ENCODE measurements at regions not wholly inside any gene's neighbourhood (a gene's known extent, or its start where the extent isn't known, plus 50 kb on each side); places are given as distances from the start of the nearest gene placed in this dataset.

DNA sequence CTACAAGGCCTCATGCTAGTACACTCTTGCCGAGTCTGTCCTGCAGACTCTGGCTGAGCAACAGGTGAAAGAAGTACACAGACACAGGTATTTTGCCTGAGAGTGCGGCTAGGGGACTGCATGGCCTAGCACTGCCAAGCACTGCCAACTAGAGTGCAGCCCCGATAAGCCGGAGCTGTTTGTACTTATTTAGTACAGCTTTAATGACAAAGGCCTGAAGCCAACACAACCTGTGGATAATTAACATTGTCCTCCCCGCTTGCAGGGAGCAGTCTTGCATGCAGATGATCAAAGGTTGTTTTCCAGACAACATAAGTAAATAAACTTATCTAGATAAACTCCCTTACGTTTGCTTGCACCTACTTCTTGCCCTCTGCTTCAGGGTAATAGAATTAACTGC lies 63.7 kb upstream of the MMADHC start:
- Histone ChIP-seq H3K14ac (ENCODE audit: insufficient read depth, low read length) (no peak overlapping the region), H3K9ac (ENCODE audit: extremely low read depth, insufficient read length, low read length) (no peak overlapping the region), H4K91ac (ENCODE audit: insufficient read length, low read depth, low read length) (no peak overlapping the region), H3K4me1 (ENCODE audit: insufficient read depth, low read length) (no peaks in the 10 kb centered on the region; the same call in 1 of the 2 replicates), H2AFZ (ENCODE audit: low read length) (no peak overlapping the region), H3K79me1 (ENCODE audit: insufficient read depth, low read depth, low read length, poor library complexity, severe bottlenecking) (no peaks in the 10 kb centered on the region), H4K5ac (ENCODE audit: insufficient read length, low read depth, low read length) (no peak overlapping the region), H3K4ac (ENCODE audit: low read depth, low read length) (no peak overlapping the region), H4K20me1 (ENCODE audit: control insufficient read depth, insufficient read depth, insufficient read length) (peaks cover 3% of the 10 kb centered on the region), H2BK120ac (ENCODE audit: low read depth, low read length, poor library complexity, severe bottlenecking) (no peak overlapping the region), H3K9me3 (ENCODE audit: control insufficient read depth, low read depth, low read length) (no peaks in the 10 kb centered on the region), H3K18ac (ENCODE audit: insufficient read length, low read depth, low read length) (no peak overlapping the region), H3K27me3 (ENCODE audit: insufficient read depth, low read length) (no peaks in the 10 kb centered on the region), H3K56ac (ENCODE audit: insufficient read length, low read depth, low read length) (no peak overlapping the region), H3K79me2 (ENCODE audit: insufficient read depth, low read length) (no peaks in the 10 kb centered on the region), H2BK15ac (ENCODE audit: low read depth, low read length) (no peak overlapping the region), H2BK5ac (ENCODE audit: insufficient read length, low read length) (no peak overlapping the region), H2BK20ac (ENCODE audit: low read depth, low read length, poor library complexity, severe bottlenecking) (no peak overlapping the region), H3K27ac (ENCODE audit: insufficient read length, low read depth, low read length) (no peak overlapping the region), H4K8ac (replicated peaks; ENCODE audit: insufficient read length, low read depth, low read length) (no peak overlapping the region), H2AK5ac (ENCODE audit: insufficient read length, low read length) (no peak overlapping the region), H3K23ac (ENCODE audit: insufficient read length, low read depth, low read length) (no peak overlapping the region), H3K23me2 (ENCODE audit: insufficient read length, low read depth, low read length, poor library complexity, severe bottlenecking) (no peaks in the 10 kb centered on the region), H3K4me2 (ENCODE audit: insufficient read depth, insufficient read length, low read length) (no peak overlapping the region), H2BK12ac (ENCODE audit: insufficient read length, low read depth, low read length) (no peak overlapping the region), H3T11ph (ENCODE audit: low read length) (no peak overlapping the region)
- H3K36me3 Mint-ChIP-seq (ENCODE audit: insufficient read depth in 1 of 3, low read depth in 3 of 3): no peaks in the 10 kb centered on the region; a peak in 2 of 7 replicates
- no peak for DNase-seq
- no peak overlapping the region for H3K27ac Mint-ChIP-seq
- H3K27me3 Mint-ChIP-seq (ENCODE audit: low read depth): no peaks in the 10 kb centered on the region
- no peak overlapping the region for H3K4me3 Mint-ChIP-seq
- no peak for TF ChIP-seq CTCF (conservative IDR thresholded peaks at IDR 0.05)
- peaks cover 4% of the 10 kb centered on the region in 2 experiments; a peak in 2 of 5 replicates for H3K9me3 Mint-ChIP-seq
- H3K4me1 Mint-ChIP-seq: peaks cover 4 to 5% of the 10 kb centered on the region in 2 experiments; a peak in 1 of 4 replicates
- WGBS (ENCODE audit: extremely low coverage, insufficient read length, low lambda C conversion rate): no CpG with 5 or more reads among the region's 6 CpGs
